IMR-90 (cell line): ENCODE measurements at regions not wholly inside any gene's neighbourhood (a gene's known extent, or its start where the extent isn't known, plus 50 kb on each side); places are given as distances from the start of the nearest gene placed in this dataset.

Experiments used
- ATAC-seq: fragments of 200-7000 bp; cut with Tn5 transposase; 2 replicates; pipeline ENCODE4 v1.9.1; 2020; ENCODE audit warnings: low read depth, mild to moderate bottlenecking, moderate library complexity
- BruUV-seq: library from RNA; stranded (reverse); fragments of 400-500 nt; replicated peaks from 2 replicates; lab custom pipeline; 2021; lab: Mats Ljungman, UMichigan
- CTCF ChIA-PET: fragments of 300-600 bp; formaldehyde crosslinking; extraction: SDS; loops from one replicate; lab custom pipeline; 2021; ENCODE audit warnings: antibody characterized with exemption; lab: Yijun Ruan, JAX
- POLR2A ChIA-PET: fragments of 300-600 bp; sonication (Branson Sonifier 250); formaldehyde crosslinking; loops from one replicate; lab custom pipeline; 2022; ENCODE audit warnings: antibody characterized with exemption; ENCODE audit not compliant: unreplicated experiment; lab: Charles Lee
- DNase-seq: peaks from one replicate; pipeline ENCODE4 v3.0.0; 2013
- H2AFZ ChIP-seq: replicated peaks from 2 replicates; pipeline ENCODE3; 2013; ENCODE audit warnings: low read length, mild to moderate bottlenecking; ENCODE audit not compliant: poor library complexity
- H2AK5ac ChIP-seq: 2 replicates; pipeline ENCODE4 v1.6.1; 2013; ENCODE audit warnings: low read depth, low read length, inconsistent platforms
- H2AK9ac ChIP-seq: replicated peaks from 2 replicates; pipeline ENCODE3; 2013; ENCODE audit warnings: mild to moderate bottlenecking, low read depth, low read length, moderate library complexity; ENCODE audit not compliant: poor library complexity
- H2BK120ac ChIP-seq: 2 replicates; pipeline ENCODE4 v1.6.1; 2013; ENCODE audit warnings: low read depth, low read length, inconsistent platforms
- H2BK15ac ChIP-seq: 3 replicates; pipeline ENCODE4 v1.6.1; 2013; ENCODE audit warnings: low read depth, low read length, inconsistent platforms
- H2BK20ac ChIP-seq: 2 replicates; pipeline ENCODE4 v1.6.1; 2013; ENCODE audit warnings: low read depth, mild to moderate bottlenecking, inconsistent platforms, low read length, moderate library complexity
- H2BK5ac ChIP-seq: 2 replicates; pipeline ENCODE4 v1.6.1; 2013; ENCODE audit warnings: mild to moderate bottlenecking, low read depth, low read length, inconsistent platforms; ENCODE audit not compliant: poor library complexity, severe bottlenecking
- H3K14ac ChIP-seq: replicated peaks from 2 replicates; pipeline ENCODE4 v1.6.1; 2013; ENCODE audit warnings: low read depth, low read length, inconsistent platforms
- H3K18ac ChIP-seq: 2 replicates; pipeline ENCODE4 v1.6.1; 2013; ENCODE audit warnings: low read depth, low read length, control low read depth
- H3K23ac ChIP-seq: 2 replicates; pipeline ENCODE4 v1.6.1; 2013; ENCODE audit warnings: low read depth, low read length, inconsistent platforms
- H3K27ac ChIP-seq: 2 replicates; pipeline ENCODE4 v1.5.1; 2013; ENCODE audit warnings: mild to moderate bottlenecking, control low read depth, low read length; ENCODE audit not compliant: insufficient read depth
- H3K27me3 ChIP-seq: 2 replicates; pipeline ENCODE4 v1.6.1; 2013; ENCODE audit warnings: low read length; ENCODE audit not compliant: control insufficient read depth, insufficient read depth
- H3K36me3 ChIP-seq: 2 replicates; pipeline ENCODE4 v1.6.1; 2013; ENCODE audit warnings: low read length, mixed read lengths; ENCODE audit not compliant: control insufficient read depth, insufficient read depth
- H3K4ac ChIP-seq: 2 replicates; pipeline ENCODE4 v1.6.1; 2013; ENCODE audit warnings: low read depth, low read length, inconsistent platforms
- H3K4me1 ChIP-seq: 2 replicates; pipeline ENCODE4 v1.6.1; 2013; ENCODE audit warnings: low read length, mixed read lengths; ENCODE audit not compliant: control insufficient read depth, insufficient read depth
- H3K4me2 ChIP-seq: 2 replicates; pipeline ENCODE4 v1.6.1; 2013; ENCODE audit warnings: low read depth, mild to moderate bottlenecking, control low read depth, low read length, moderate library complexity
- H3K4me3 ChIP-seq: 2 replicates; pipeline ENCODE4 v1.5.1; 2013; ENCODE audit warnings: low read depth, mild to moderate bottlenecking, control low read depth, low read length, moderate library complexity; ENCODE audit not compliant: insufficient read depth
- H3K56ac ChIP-seq: 2 replicates; pipeline ENCODE4 v1.6.1; 2013; ENCODE audit warnings: low read length, inconsistent platforms; ENCODE audit not compliant: insufficient read depth; ENCODE audit errors: extremely low read depth
- H3K79me1 ChIP-seq, 2 experiments: 2 replicates each; pipeline ENCODE4 v1.6.1; 2013; ENCODE audit warnings: low read length in 2 of 2, inconsistent platforms in 1 of 2, low read depth in 1 of 2
- H3K9ac ChIP-seq: 2 replicates; pipeline ENCODE4 v1.6.1; 2013; ENCODE audit warnings: low read depth, low read length, control low read depth
- H3K9me1 ChIP-seq: 2 replicates; pipeline ENCODE4 v1.6.1; 2013; ENCODE audit warnings: low read length, inconsistent platforms; ENCODE audit not compliant: insufficient read depth
- H3K9me3 ChIP-seq: 2 replicates; pipeline ENCODE4 v1.6.1; 2013; ENCODE audit warnings: low read length; ENCODE audit not compliant: control insufficient read depth, insufficient read depth
- H4K20me1 ChIP-seq: 2 replicates; pipeline ENCODE4 v1.6.1; 2013; ENCODE audit warnings: low read length, inconsistent platforms; ENCODE audit not compliant: insufficient read depth
- H4K5ac ChIP-seq: 2 replicates; pipeline ENCODE4 v1.6.1; 2013; ENCODE audit warnings: mild to moderate bottlenecking, low read depth, low read length, control low read depth
- H4K8ac ChIP-seq, 2 experiments: 2 replicates each; pipeline ENCODE4 v1.6.1; 2013; ENCODE audit warnings: low read depth in 2 of 2, low read length in 2 of 2, control low read depth in 1 of 2, inconsistent platforms in 1 of 2
- H4K91ac ChIP-seq: 2 replicates; pipeline ENCODE4 v1.6.1; 2013; ENCODE audit warnings: low read depth, low read length, inconsistent platforms; ENCODE audit not compliant: insufficient read depth
- BHLHE40 ChIP-seq: fragments of 150-350 bp; IDR thresholded peaks from 2 replicates; pipeline ENCODE4 v1.6.1; 2016; ENCODE audit warnings: mild to moderate bottlenecking, low read depth, low read length
- CEBPB ChIP-seq: IDR thresholded peaks from 2 replicates; pipeline ENCODE4 v1.6.1; 2012; ENCODE audit warnings: low read depth, low read length, improper control_type of control experiment
- CHD1 ChIP-seq: IDR thresholded peaks from 2 replicates; pipeline ENCODE4 v1.6.1; 2012; ENCODE audit warnings: low read depth, low read length, improper control_type of control experiment
- CTCF ChIP-seq: conservative IDR thresholded peaks from 2 replicates; pipeline ENCODE4 v1.5.1; 2012; ENCODE audit warnings: mild to moderate bottlenecking, low read depth, low read length, improper control_type of control experiment
- ELK1 ChIP-seq: fragments of 150-350 bp; IDR thresholded peaks from 2 replicates; pipeline ENCODE4 v1.6.1; 2016; ENCODE audit warnings: low read depth, mild to moderate bottlenecking, low read length, moderate library complexity, borderline replicate concordance
- FOS ChIP-seq: fragments of 150-350 bp; IDR thresholded peaks from 2 replicates; pipeline ENCODE4 v1.6.1; 2016; ENCODE audit warnings: low read depth, low read length
- MAFK ChIP-seq: IDR thresholded peaks from 2 replicates; pipeline ENCODE4 v1.6.1; 2012; ENCODE audit warnings: low read depth, low read length, improper control_type of control experiment
- MAZ ChIP-seq: IDR thresholded peaks from 2 replicates; pipeline ENCODE4 v1.6.1; 2012; ENCODE audit warnings: low read depth, mild to moderate bottlenecking, low read length, improper control_type of control experiment, moderate library complexity, borderline replicate concordance
- MXI1 ChIP-seq: IDR thresholded peaks from 2 replicates; pipeline ENCODE4 v1.6.1; 2012; ENCODE audit warnings: low read depth, mild to moderate bottlenecking, low read length, moderate library complexity, borderline replicate concordance
- NFE2L2 ChIP-seq: fragments of 150-350 bp; IDR thresholded peaks from 2 replicates; pipeline ENCODE4 v1.6.1; 2016; ENCODE audit warnings: low read depth, mild to moderate bottlenecking, low read length
- POLR2A ChIP-seq: IDR thresholded peaks from 2 replicates; pipeline ENCODE4 v1.6.1; 2012; ENCODE audit warnings: mild to moderate bottlenecking, low read depth, low read length
- RAD21 ChIP-seq: IDR thresholded peaks from 2 replicates; pipeline ENCODE4 v1.6.1; 2012; ENCODE audit warnings: low read length, improper control_type of control experiment
- RCOR1 ChIP-seq: IDR thresholded peaks from 2 replicates; pipeline ENCODE4 v1.6.1; 2012; ENCODE audit warnings: mild to moderate bottlenecking, low read length, improper control_type of control experiment; ENCODE audit not compliant: insufficient replicate concordance
- RFX5 ChIP-seq: IDR thresholded peaks from 2 replicates; pipeline ENCODE4 v1.8.0; 2012; ENCODE audit warnings: low read depth, mild to moderate bottlenecking, low read length, moderate library complexity
- SMC3 ChIP-seq: fragments of 150-350 bp; IDR thresholded peaks from 2 replicates; pipeline ENCODE4 v1.6.1; 2016; ENCODE audit warnings: low read depth, mild to moderate bottlenecking, antibody characterized with exemption, low read length, moderate library complexity
- USF2 ChIP-seq: fragments of 150-350 bp; IDR thresholded peaks from 2 replicates; pipeline ENCODE4 v1.6.1; 2017; ENCODE audit warnings: mild to moderate bottlenecking, antibody characterized with exemption, low read length, low read depth
- WGBS, 2 experiments: methylation state at CpG; one replicate each; pipeline versions ENCODE4 v1.1.5 to v1.1.7; 2013; ENCODE audit warnings: missing lambda C conversion rate in 2 of 2; ENCODE audit not compliant: insufficient read length in 1 of 2; ENCODE audit errors: extremely low coverage in 2 of 2; 5-methylcytosine and 5-hydroxymethylcytosine counted together
- dilution Hi-C: fragments of 300-500 bp; cut with HindIII; formaldehyde crosslinking; loops from one replicate; pipeline ENCODE4 v1.14.3; 2018; ENCODE audit warnings: low sequenced_read_pairs; ENCODE audit not compliant: unreplicated experiment
- in situ Hi-C: fragments of 300-500 bp; cut with MboI; formaldehyde crosslinking; loops from 3 replicates; pipeline ENCODE4 v1.14.3; 2019; ENCODE audit warnings: low sequenced_read_pairs, inconsistent platforms, mixed read lengths
- intact Hi-C: fragments of 100-400 bp; cut with micrococcal nuclease; formaldehyde crosslinking; loops from 2 replicates; pipeline ENCODE4 v1.10.0; 2022

- Histone ChIP-seq H4K8ac (no peak overlapping the region), H2BK20ac (no peak overlapping the region), H3K4me1 (no peaks in the 10 kb centered on the region), H2AK5ac (no peak overlapping the region), H3K56ac (no peak overlapping the region), H3K4ac (no peak overlapping the region), H2BK15ac (no peak overlapping the region), H3K14ac (no peak overlapping the region), H3K27me3 (peaks cover 5% of the 10 kb centered on the region; the same call in 1 of the 2 replicates), H4K5ac (no peak overlapping the region), H3K27ac (no peak overlapping the region), H2AK9ac (no peak overlapping the region), H3K79me1 (no peaks in the 10 kb centered on the region), H3K18ac (no peak overlapping the region), H2BK5ac (no peak overlapping the region), H2BK120ac (no peak overlapping the region), H3K9me1 (no peaks in the 10 kb centered on the region), H2AFZ (no peak overlapping the region), H3K9ac (no peak overlapping the region), H4K91ac (no peak overlapping the region), H3K4me3 (no peak overlapping the region), H3K36me3 (no peaks in the 10 kb centered on the region), H3K4me2 (no peak overlapping the region), H3K9me3 (no peaks in the 10 kb centered on the region), H3K23ac (no peak overlapping the region), H4K20me1 (no peaks in the 10 kb centered on the region)
- dilution Hi-C loops (no loop called here), intact Hi-C loops (no loop called here), in situ Hi-C loops (no loop called here)
- no peak for ATAC-seq
- no peak for DNase-seq
- ChIA-PET CTCF (no interaction called here), POLR2A (no interaction called here)
- no peak for TF ChIP-seq FOS
- TF ChIP-seq ELK1: no peak
- TF ChIP-seq CTCF: no peak
- TF ChIP-seq SMC3: no peak
- no peak for TF ChIP-seq RCOR1
- no peak for TF ChIP-seq USF2
- TF ChIP-seq POLR2A: no peak
- no peak for TF ChIP-seq NFE2L2
- no peak for TF ChIP-seq MAFK
- TF ChIP-seq RAD21: no peak
- no peak for TF ChIP-seq CEBPB
- TF ChIP-seq MXI1: no peak
- TF ChIP-seq BHLHE40: no peak
- TF ChIP-seq MAZ: no peak
- no peak for TF ChIP-seq RFX5
- no peak for TF ChIP-seq CHD1
- BruUV-seq: no TSS peak
- WGBS, 2 experiments: 0% methylated on average over 1 of the region's 7 CpGs; no CpG with 5 or more reads in 1 of the 2 experiments
These were observed 94.5 kb downstream of the LIG4 start for GRCh38 chr13:108120856-108121255.
